HEK293 (cell line): ENCODE measurements at regions not wholly inside any gene's neighbourhood (a gene's known extent, or its start where the extent isn't known, plus 50 kb on each side); places are given as distances from the start of the nearest gene placed in this dataset.

Experiments
- BCL6B ChIP-seq: fragments of 450-650 bp; formaldehyde crosslinking; IDR thresholded peaks from 2 replicates; pipeline ENCODE4 v1.5.1; 2017; ENCODE audit warnings: missing biosample characterization, missing genetic modification characterization
- CTCF ChIP-seq: fragments of 450-650 bp; formaldehyde crosslinking; IDR thresholded peaks from 2 replicates; pipeline ENCODE4 v1.5.1; 2016; ENCODE audit warnings: missing biosample characterization, missing genetic modification characterization
- GLIS2 ChIP-seq: fragments of 450-650 bp; formaldehyde crosslinking; IDR thresholded peaks from 2 replicates; pipeline ENCODE4 v1.5.1; 2016; ENCODE audit warnings: missing biosample characterization, missing genetic modification characterization
- KLF1 ChIP-seq: fragments of 450-650 bp; formaldehyde crosslinking; IDR thresholded peaks from 2 replicates; pipeline ENCODE4 v1.5.1; 2016; ENCODE audit warnings: missing biosample characterization, missing genetic modification characterization
- KLF8 ChIP-seq: fragments of 450-650 bp; formaldehyde crosslinking; IDR thresholded peaks from 2 replicates; pipeline ENCODE4 v1.5.1; 2016; ENCODE audit warnings: missing biosample characterization, missing genetic modification characterization
- KLF9 ChIP-seq: fragments of 450-650 bp; formaldehyde crosslinking; IDR thresholded peaks from 2 replicates; pipeline ENCODE4 v1.5.1; 2016; ENCODE audit warnings: missing biosample characterization, missing genetic modification characterization, low read depth
- MEIS1 ChIP-seq: sonication (generic); formaldehyde crosslinking; IDR thresholded peaks from 2 replicates; pipeline ENCODE4 v1.8.1; 2022; ENCODE audit warnings: missing genetic modification reagents, mild to moderate bottlenecking, borderline replicate concordance
- MZF1 ChIP-seq: fragments of 450-650 bp; formaldehyde crosslinking; IDR thresholded peaks from 2 replicates; pipeline ENCODE4 v1.5.1; 2017; ENCODE audit warnings: missing biosample characterization, missing genetic modification characterization, borderline replicate concordance
- ZFP69B ChIP-seq: fragments of 450-650 bp; formaldehyde crosslinking; IDR thresholded peaks from 2 replicates; pipeline ENCODE4 v1.5.1; 2016; ENCODE audit warnings: missing biosample characterization, missing genetic modification characterization
- ZNF169 ChIP-seq: fragments of 450-650 bp; formaldehyde crosslinking; IDR thresholded peaks from 2 replicates; pipeline ENCODE4 v1.5.1; 2016; ENCODE audit warnings: missing biosample characterization, missing genetic modification characterization
- ZNF214 ChIP-seq: fragments of 450-650 bp; formaldehyde crosslinking; IDR thresholded peaks from 2 replicates; pipeline ENCODE4 v1.5.1; 2017; ENCODE audit warnings: missing biosample characterization, mild to moderate bottlenecking, missing genetic modification characterization, borderline replicate concordance
- ZNF221 ChIP-seq: fragments of 450-650 bp; formaldehyde crosslinking; IDR thresholded peaks from 2 replicates; pipeline ENCODE4 v1.5.1; 2017; ENCODE audit warnings: missing biosample characterization, missing genetic modification characterization, borderline replicate concordance
- ZNF23 ChIP-seq: fragments of 450-650 bp; formaldehyde crosslinking; IDR thresholded peaks from 2 replicates; pipeline ENCODE4 v1.5.1; 2016; ENCODE audit warnings: missing biosample characterization, missing genetic modification characterization, borderline replicate concordance
- ZNF274 ChIP-seq, 2 experiments: fragments of 200-500 bp in 1 of 2; fragments of 450-650 bp in 1 of 2; sonication (Bioruptor generic) in 1 of 2; formaldehyde crosslinking in 1 of 2; IDR thresholded peaks; 2 replicates each; pipeline versions ENCODE4 v1.5.1 to v1.6.1; 2014 to 2016; ENCODE audit warnings: borderline replicate concordance in 1 of 2, inconsistent platforms in 1 of 2, low read length in 1 of 2, missing biosample characterization in 1 of 2, missing genetic modification characterization in 1 of 2
- ZNF280C ChIP-seq: fragments of 450-650 bp; formaldehyde crosslinking; IDR thresholded peaks from 2 replicates; pipeline ENCODE4 v1.5.1; 2016; ENCODE audit warnings: missing biosample characterization, missing genetic modification characterization
- ZNF292 ChIP-seq: fragments of 450-650 bp; formaldehyde crosslinking; IDR thresholded peaks from 2 replicates; pipeline ENCODE4 v1.5.1; 2016; ENCODE audit warnings: low read depth, missing biosample characterization, missing genetic modification characterization, borderline replicate concordance
- ZNF311 ChIP-seq: fragments of 450-650 bp; formaldehyde crosslinking; IDR thresholded peaks from 2 replicates; pipeline ENCODE4 v1.5.1; 2017; ENCODE audit warnings: missing biosample characterization, missing genetic modification characterization, borderline replicate concordance
- ZNF404 ChIP-seq: fragments of 450-650 bp; formaldehyde crosslinking; IDR thresholded peaks from 2 replicates; pipeline ENCODE4 v1.5.1; 2017; ENCODE audit warnings: missing biosample characterization, missing genetic modification characterization
- ZNF501 ChIP-seq: fragments of 450-650 bp; formaldehyde crosslinking; IDR thresholded peaks from 2 replicates; pipeline ENCODE4 v1.5.1; 2016; ENCODE audit warnings: missing biosample characterization, missing genetic modification characterization
- ZNF521 ChIP-seq: fragments of 450-650 bp; formaldehyde crosslinking; IDR thresholded peaks from 2 replicates; pipeline ENCODE4 v1.5.1; 2017; ENCODE audit warnings: missing biosample characterization, mild to moderate bottlenecking, missing genetic modification characterization
- ZNF530 ChIP-seq: fragments of 450-650 bp; formaldehyde crosslinking; IDR thresholded peaks from 2 replicates; pipeline ENCODE4 v1.5.1; 2016; ENCODE audit warnings: low read depth, missing biosample characterization, missing genetic modification characterization
- ZNF544 ChIP-seq: fragments of 450-650 bp; formaldehyde crosslinking; IDR thresholded peaks from 2 replicates; pipeline ENCODE4 v1.5.0; 2017; ENCODE audit warnings: missing biosample characterization, missing genetic modification characterization
- ZNF585B ChIP-seq: fragments of 450-650 bp; formaldehyde crosslinking; IDR thresholded peaks from 2 replicates; pipeline ENCODE4 v1.5.1; 2016; ENCODE audit warnings: missing biosample characterization, missing genetic modification characterization
- ZNF621 ChIP-seq: fragments of 450-650 bp; formaldehyde crosslinking; IDR thresholded peaks from 2 replicates; pipeline ENCODE4 v1.5.1; 2017; ENCODE audit warnings: missing biosample characterization, missing genetic modification characterization
- ZNF658 ChIP-seq: fragments of 450-650 bp; formaldehyde crosslinking; IDR thresholded peaks from 2 replicates; pipeline ENCODE4; 2016; ENCODE audit warnings: missing biosample characterization, missing genetic modification characterization
- ZNF660 ChIP-seq: fragments of 450-650 bp; IDR thresholded peaks from 2 replicates; pipeline ENCODE4 v1.5.1; 2018; ENCODE audit warnings: missing biosample characterization, mild to moderate bottlenecking, missing genetic modification characterization
- ZNF692 ChIP-seq: fragments of 450-650 bp; formaldehyde crosslinking; IDR thresholded peaks from 2 replicates; pipeline ENCODE4 v1.5.1; 2016; ENCODE audit warnings: missing biosample characterization, missing genetic modification characterization
- ZNF76 ChIP-seq: fragments of 450-650 bp; formaldehyde crosslinking; IDR thresholded peaks from 2 replicates; pipeline ENCODE4; 2016; ENCODE audit warnings: low read depth, missing biosample characterization, missing genetic modification characterization, borderline replicate concordance
- ZNF785 ChIP-seq: fragments of 450-650 bp; formaldehyde crosslinking; IDR thresholded peaks from 2 replicates; pipeline ENCODE4 v1.5.1; 2016; ENCODE audit warnings: missing biosample characterization, missing genetic modification characterization
- ZNF791 ChIP-seq: fragments of 450-650 bp; formaldehyde crosslinking; IDR thresholded peaks from 2 replicates; pipeline ENCODE4 v1.5.1; 2016; ENCODE audit warnings: missing biosample characterization, missing genetic modification characterization
- ZSCAN16 ChIP-seq: fragments of 450-650 bp; formaldehyde crosslinking; IDR thresholded peaks from 2 replicates; pipeline ENCODE4 v1.5.1; 2016; ENCODE audit warnings: missing biosample characterization, missing genetic modification characterization
- ZSCAN18 ChIP-seq: fragments of 450-650 bp; formaldehyde crosslinking; IDR thresholded peaks from 2 replicates; pipeline ENCODE4 v1.5.1; 2016; ENCODE audit warnings: missing biosample characterization, missing genetic modification characterization

GRCh38 chr16:85227946-85228862, 115.9 kb upstream of the CIBAR2 start (continued):
- TF ChIP-seq CTCF (tag by site-specific recombination) (peak; percentile 67), ZNF501 (tag by site-specific recombination) (no peak), KLF9 (tag by site-specific recombination) (peak; percentile 58; the same call in 1 of the 2 replicates), KLF1 (tag by site-specific recombination) (peak; percentile 78), ZNF544 (no peak), MEIS1 (no peak), ZNF692 (tag by site-specific recombination) (0 out of 2 replicates have a peak, but pooled peaks have one; percentile 21), ZFP69B (tag by site-specific recombination) (no peak), ZNF169 (tag by site-specific recombination) (no peak), ZNF292 (tag by site-specific recombination) (no peak), KLF8 (tag by site-specific recombination) (no peak), ZNF660 (no peak), ZNF404 (tag by site-specific recombination) (no peak), BCL6B (no peak), GLIS2 (tag by site-specific recombination) (peak; percentile 59; the same call in 1 of the 2 replicates), ZSCAN18 (tag by site-specific recombination) (no peak), ZNF280C (tag by site-specific recombination) (no peak), ZNF658 (no peak), ZNF76 (tag by site-specific recombination) (no peak), ZNF221 (tag by site-specific recombination) (no peak), ZNF274 (IDR thresholded peaks at IDR 0.05; ENCODE audit: low read length) (no peak), ZNF274 (tag by site-specific recombination; IDR thresholded peaks at IDR 0.05; ENCODE audit: borderline replicate concordance) (no peak), MZF1 (tag by site-specific recombination) (no peak), ZNF621 (no peak), ZNF585B (tag by site-specific recombination) (no peak), ZNF791 (tag by site-specific recombination) (no peak), ZNF530 (tag by site-specific recombination) (no peak), ZNF23 (tag by site-specific recombination) (no peak), ZNF521 (tag by site-specific recombination) (no peak), ZNF311 (tag by site-specific recombination) (no peak), ZNF785 (tag by site-specific recombination) (no peak), ZSCAN16 (no peak), ZNF214 (tag by site-specific recombination) (no peak)
